Psoas muscle (tissue), 7 donors: ENCODE measurements at regions not wholly inside any gene's neighbourhood (a gene's known extent, or its start where the extent isn't known, plus 50 kb on each side); places are given as distances from the start of the nearest gene placed in this dataset.
"Not testable (repeated sequence)": the region's sequence is repeated elsewhere in the genome, so short reads cannot be mapped to it uniquely, and the experiment has no call there.

ENCODE experiments used
- ATAC-seq, 4 donors: fragments of 200-7000 bp; cut with Tn5 transposase; one replicate each; pipeline ENCODE4 v1.9.1; 2020; ENCODE audit warnings: moderate library complexity in 3 of 4, mild to moderate bottlenecking in 2 of 4
- DNase-seq, 2 donors: peaks; one replicate each; pipeline ENCODE4 v3.0.0-alpha.2; 2020
- H3K27ac ChIP-seq: fragments of 200-600 bp; one replicate; pipeline ENCODE4 v1.8.0; 2022
- H3K27me3 ChIP-seq, 3 donors: fragments of 200-600 bp in 1 of 3; one replicate each; pipeline versions ENCODE4 v1.6.1 to v1.8.0; 2013 to 2022; ENCODE audit warnings: low read length in 2 of 3, mild to moderate bottlenecking in 2 of 3, moderate library complexity in 1 of 3; ENCODE audit not compliant: insufficient read depth in 3 of 3
- H3K36me3 ChIP-seq, 2 donors: fragments of 200-600 bp in 1 of 2; one replicate each; pipeline versions ENCODE4 v1.6.1 to v1.8.0; 2013 to 2022; ENCODE audit warnings: low read depth in 1 of 2, mild to moderate bottlenecking in 1 of 2, moderate library complexity in 1 of 2; ENCODE audit not compliant: insufficient read depth in 1 of 2
- H3K4me1 ChIP-seq: fragments of 200-600 bp; one replicate; pipeline ENCODE4 v1.8.0; 2022
- H3K4me3 ChIP-seq: fragments of 200-600 bp; one replicate; pipeline ENCODE4 v1.8.0; 2022; ENCODE audit warnings: mild to moderate bottlenecking
- H3K9me3 ChIP-seq: fragments of 200-600 bp; one replicate; pipeline ENCODE4 v1.8.0; 2022
- WGBS, 3 donors: extraction: QIAGEN DNeasy Blood & Tissue Kit; methylation state at CpG; one replicate each; pipeline versions ENCODE4 v1.1.6 to v1.1.7; 2013; 5-methylcytosine and 5-hydroxymethylcytosine counted together
- intact Hi-C, 2 donors: fragments of 100-400 bp; cut with DNase I; formaldehyde crosslinking; loops; one replicate each; pipeline versions ENCODE4 v1.11.0 to v1.14.2; 2022
- TF ChIP-seq, protein P1 (sequence below): fragments of 200-600 bp; IDR thresholded peaks from one replicate; pipeline ENCODE4 v1.8.0; 2022; ENCODE audit warnings: antibody characterized with exemption
- donor health status: healthy with polysubstance abuse.
- donor health status: DM: no; HTN: no; CAD: no; lungs with moderate emphysema.
- donor health status: Bipolar disorder and iron deficiency.
- donor health status: healthy.
- donor health status: DM: yes; HTN: yes; CAD: no.
- donor health status: DM: no; HTN: no; CAD: no.
- donor health status: DM: yes; HTN: yes; CAD: no.

- no peak for ATAC-seq
- TF ChIP-seq, protein P1, sequence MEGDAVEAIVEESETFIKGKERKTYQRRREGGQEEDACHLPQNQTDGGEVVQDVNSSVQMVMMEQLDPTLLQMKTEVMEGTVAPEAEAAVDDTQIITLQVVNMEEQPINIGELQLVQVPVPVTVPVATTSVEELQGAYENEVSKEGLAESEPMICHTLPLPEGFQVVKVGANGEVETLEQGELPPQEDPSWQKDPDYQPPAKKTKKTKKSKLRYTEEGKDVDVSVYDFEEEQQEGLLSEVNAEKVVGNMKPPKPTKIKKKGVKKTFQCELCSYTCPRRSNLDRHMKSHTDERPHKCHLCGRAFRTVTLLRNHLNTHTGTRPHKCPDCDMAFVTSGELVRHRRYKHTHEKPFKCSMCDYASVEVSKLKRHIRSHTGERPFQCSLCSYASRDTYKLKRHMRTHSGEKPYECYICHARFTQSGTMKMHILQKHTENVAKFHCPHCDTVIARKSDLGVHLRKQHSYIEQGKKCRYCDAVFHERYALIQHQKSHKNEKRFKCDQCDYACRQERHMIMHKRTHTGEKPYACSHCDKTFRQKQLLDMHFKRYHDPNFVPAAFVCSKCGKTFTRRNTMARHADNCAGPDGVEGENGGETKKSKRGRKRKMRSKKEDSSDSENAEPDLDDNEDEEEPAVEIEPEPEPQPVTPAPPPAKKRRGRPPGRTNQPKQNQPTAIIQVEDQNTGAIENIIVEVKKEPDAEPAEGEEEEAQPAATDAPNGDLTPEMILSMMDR, result no peak
Measured at GRCh38 chr13:108086678-108087077, 128.7 kb downstream of the LIG4 start.

DNA sequence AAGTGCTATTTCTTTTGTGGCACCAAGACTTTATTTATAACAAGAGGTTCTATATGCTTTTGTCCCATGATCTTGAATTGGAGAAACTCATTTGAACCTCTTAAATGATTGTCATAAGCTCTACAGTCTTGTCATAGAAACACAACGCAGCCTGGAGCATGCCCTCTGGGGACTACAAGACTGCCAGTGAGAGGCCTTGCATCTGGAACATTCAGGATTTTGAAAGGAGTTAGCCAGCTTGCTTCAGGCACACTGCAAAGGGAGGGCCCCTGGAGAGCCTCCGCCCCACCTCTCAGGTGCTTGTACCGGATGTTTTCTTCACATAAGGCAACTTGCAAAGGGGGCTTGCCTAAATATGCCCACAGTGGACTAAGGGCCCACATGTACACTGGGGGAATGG, 130.5 kb downstream of the LIG4 start:
- no peak for DNase-seq
- H3K36me3 ChIP-seq, result no peaks in the 10 kb centered on the region
- WGBS, 3 donors, result 68 to 83% (median 73%) methylated on average over 3 of the region's 3 CpGs
- TF ChIP-seq, protein P1, result no peak
- intact Hi-C loops, result no loop called here
- no peaks in the 10 kb centered on the region for H3K9me3 ChIP-seq
- ATAC-seq, result no peak
- H3K27me3 ChIP-seq, result no peaks in the 10 kb centered on the region
- peaks cover 17% of the 10 kb centered on the region for H3K4me1 ChIP-seq
- H3K27ac ChIP-seq, result no peak overlapping the region
- no peak overlapping the region for H3K4me3 ChIP-seq

More at GRCh38 chr13:108086678-108087077, 128.7 kb downstream of the LIG4 start:
- no peak overlapping the region for H3K27ac ChIP-seq
- peaks cover 17% of the 10 kb centered on the region for H3K4me1 ChIP-seq
- no peak for DNase-seq
- intact Hi-C loops, result no loop called here
- WGBS, 3 donors, result 58 to 76% (median 71%) methylated on average over 2 of the region's 2 CpGs
- H3K9me3 ChIP-seq, result no peaks in the 10 kb centered on the region
- H3K36me3 ChIP-seq, result no peaks in the 10 kb centered on the region
- no peaks in the 10 kb centered on the region for H3K27me3 ChIP-seq
- no peak overlapping the region for H3K4me3 ChIP-seq

- DNase-seq, result no peak
- Histone ChIP-seq H3K4me3 (no peak overlapping the region), H3K27ac (no peak overlapping the region), H3K4me1 (peaks cover 13% of the 10 kb centered on the region), H3K36me3 (no peaks in the 10 kb centered on the region), H3K9me3 (no peaks in the 10 kb centered on the region), H3K27me3 (no peaks in the 10 kb centered on the region)
- WGBS, 3 donors, result 10 to 17% (median 14%) methylated on average over 2 of the region's 2 CpGs
- no peak for ATAC-seq
- intact Hi-C loops, result no loop called here
- TF ChIP-seq, protein P1, result no peak
Measured at GRCh38 chr13:108083056-108083455, 132.3 kb downstream of the LIG4 start.

- Histone ChIP-seq H3K9me3 (no peaks in the 10 kb centered on the region), H3K4me3 (no peak overlapping the region), H3K27ac (no peak overlapping the region), H3K27me3 (no peaks in the 10 kb centered on the region), H3K4me1 (peaks cover 10% of the 10 kb centered on the region), H3K36me3 (no peaks in the 10 kb centered on the region)
- TF ChIP-seq, protein P1, result no peak
- intact Hi-C loops, result no loop called here
- no peak for DNase-seq
- no peak for ATAC-seq
- WGBS, 3 donors, result 79 to 85% (median 80%) methylated on average over 4 of the region's 4 CpGs
Measured at GRCh38 chr13:108082481-108082880, 132.9 kb downstream of the LIG4 start.

DNA sequence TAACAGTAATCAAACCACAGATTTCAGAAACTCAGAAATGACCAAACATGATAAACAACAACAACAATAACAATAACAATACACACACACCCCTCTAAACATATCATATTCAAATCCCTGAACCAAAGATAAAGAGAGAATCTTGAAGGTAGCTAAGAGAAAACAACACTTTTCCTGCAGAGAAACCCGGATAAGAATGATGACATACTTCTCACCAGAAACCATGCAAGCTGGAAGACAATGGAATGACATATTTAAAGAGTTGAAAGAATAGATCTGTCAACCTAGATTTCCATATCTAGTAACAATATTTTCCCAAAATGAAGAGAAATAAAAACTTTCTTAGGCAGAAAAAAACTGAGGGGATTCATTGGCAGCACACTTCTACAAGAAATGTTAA, 138.1 kb downstream of the LIG4 start:
- H3K27me3 ChIP-seq, result no peaks in the 10 kb centered on the region
- no peak for DNase-seq
- 87 to 93% (median 87%) methylated on average over 1 of the region's 1 CpG for WGBS, 3 donors
- ATAC-seq, result no peak
- no peak overlapping the region for H3K27ac ChIP-seq
- intact Hi-C loops, result no loop called here
- no peaks in the 10 kb centered on the region for H3K9me3 ChIP-seq
- TF ChIP-seq, protein P1, result no peak
- H3K4me1 ChIP-seq, result no peaks in the 10 kb centered on the region
- no peak overlapping the region for H3K4me3 ChIP-seq
- H3K36me3 ChIP-seq, result no peaks in the 10 kb centered on the region

DNA sequence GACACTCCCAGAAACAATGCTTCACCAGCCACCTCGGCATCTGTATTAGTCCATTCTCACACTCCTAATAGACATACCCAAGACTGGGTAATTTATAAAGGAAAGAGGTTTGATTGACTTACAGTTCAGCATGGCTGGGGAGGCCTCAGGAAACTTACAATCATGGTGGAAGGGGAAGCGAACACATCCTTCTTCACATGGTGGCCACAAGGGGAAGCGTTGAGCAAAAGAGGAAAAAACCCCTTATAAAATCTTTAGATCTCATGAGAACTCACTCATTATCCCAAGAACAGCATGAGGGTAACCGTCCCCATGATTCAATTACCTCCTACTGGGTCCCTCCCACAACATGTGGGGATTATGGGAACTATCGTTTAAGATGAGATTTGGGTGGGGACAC, 140.9 kb downstream of the LIG4 start:
- 66 to 75% (median 69%) methylated on average over 5 of the region's 5 CpGs for WGBS, 3 donors
- ATAC-seq, intact Hi-C loops: not testable (repeated sequence)

More for the DNA sequence above, 140.9 kb downstream of the LIG4 start:
- not testable (repeated sequence) for H3K4me1 ChIP-seq, H3K27me3 ChIP-seq, H3K4me3 ChIP-seq, H3K9me3 ChIP-seq, H3K27ac ChIP-seq, H3K36me3 ChIP-seq, DNase-seq
